Astrocyte of the spinal cord (primary cell): ENCODE measurements at regions not wholly inside any gene's neighbourhood (a gene's known extent, or its start where the extent isn't known, plus 50 kb on each side); places are given as distances from the start of the nearest gene placed in this dataset.

Experiments used
- DNase-seq: peaks from one replicate; pipeline ENCODE4 v3.0.0; 2011; ENCODE audit warnings: low read depth, low spot score
- H3K4me3 ChIP-seq: 2 replicates; pipeline ENCODE4 v1.5.1; 2011; ENCODE audit warnings: low read depth, mild to moderate bottlenecking, low read length, moderate library complexity
- CTCF ChIP-seq: IDR thresholded peaks from 2 replicates; pipeline ENCODE4 v1.5.1; 2012; ENCODE audit warnings: low read depth, mild to moderate bottlenecking, low read length, inconsistent platforms
- in situ Hi-C: cut with HindIII; loops from 2 replicates; pipeline ENCODE4 v1.10.0; 2017; ENCODE audit warnings: low sequenced_read_pairs

GRCh38 chr3:182620723-182621434 lies 172.4 kb upstream of the ATP11B start:
- in situ Hi-C loops = no loop called here
- no peak overlapping the region for H3K4me3 ChIP-seq
- TF ChIP-seq CTCF = no peak
- DNase-seq = no peak

- no peak for DNase-seq
- in situ Hi-C loops = no loop called here
- peak; percentile 54 for TF ChIP-seq CTCF
- no peak overlapping the region for H3K4me3 ChIP-seq
Measured at GRCh38 chr3:182621435-182622240, 171.7 kb upstream of the ATP11B start.

- in situ Hi-C loops = no loop called here
- no peak for TF ChIP-seq CTCF
- H3K4me3 ChIP-seq = no peak overlapping the region
- DNase-seq = no peak
Measured at GRCh38 chr3:182622241-182622545, 171.1 kb upstream of the ATP11B start.

DNA sequence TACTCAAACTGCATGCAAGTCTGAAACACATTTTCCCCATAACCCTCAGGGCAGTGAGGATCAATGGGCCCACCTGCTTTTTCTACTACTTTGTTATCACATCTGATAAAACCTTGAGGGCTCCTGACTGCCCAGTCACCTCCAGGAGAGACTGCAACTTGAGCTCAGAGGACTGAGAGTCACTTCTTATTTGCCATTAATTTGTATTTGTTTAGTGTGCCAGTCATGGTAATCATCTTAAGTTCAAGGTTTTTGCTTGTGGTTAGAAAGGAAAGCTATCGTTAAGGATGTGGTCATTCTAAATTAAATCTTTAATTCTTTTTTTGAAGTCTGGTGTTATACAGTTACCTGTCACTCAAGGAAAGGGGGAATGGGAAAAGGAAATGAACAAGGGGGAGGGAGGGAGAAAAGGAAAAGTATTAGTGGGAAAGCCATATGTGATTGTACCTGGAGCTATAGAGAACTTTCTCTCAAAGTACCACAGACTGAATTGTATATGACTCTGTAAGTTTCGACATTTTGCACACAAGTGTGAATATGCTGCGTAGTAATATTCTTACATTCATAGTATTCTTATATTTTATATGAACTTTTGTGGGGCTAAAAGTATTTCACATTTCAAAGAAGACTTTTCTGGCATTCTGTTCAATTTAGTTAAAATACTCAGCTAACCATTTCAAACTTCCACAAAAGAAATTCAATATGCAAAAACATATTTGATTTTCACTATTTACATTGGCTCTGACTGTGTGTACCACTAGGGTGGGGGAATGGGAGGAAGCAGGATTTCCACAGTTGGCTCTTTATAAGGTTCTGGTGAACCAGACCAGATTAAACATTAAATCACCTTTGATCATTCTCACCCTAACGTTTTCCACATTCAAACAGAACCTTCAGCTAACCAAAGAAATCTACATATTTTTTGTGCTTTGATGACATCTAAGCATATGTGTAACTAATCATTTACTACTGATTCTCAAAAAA lies 166.5 kb upstream of the ATP11B start:
- in situ Hi-C loops = no loop called here
- no peak for TF ChIP-seq CTCF
- H3K4me3 ChIP-seq = no peak overlapping the region
- DNase-seq = no peak

- no peak for TF ChIP-seq CTCF
- in situ Hi-C loops = no loop called here
- no peak overlapping the region for H3K4me3 ChIP-seq
- DNase-seq = no peak
Measured at GRCh38 chr3:182628531-182628930, 164.8 kb upstream of the ATP11B start.

GRCh38 chr3:182629521-182629920 lies 163.8 kb upstream of the ATP11B start:
- no peak for TF ChIP-seq CTCF
- in situ Hi-C loops = no loop called here
- DNase-seq = no peak
- H3K4me3 ChIP-seq = no peak overlapping the region
